Suprapubic skin (tissue), 4 donors: ENCODE measurements at regions not wholly inside any gene's neighbourhood (a gene's known extent, or its start where the extent isn't known, plus 50 kb on each side); places are given as distances from the start of the nearest gene placed in this dataset.

Source experiments
- DNase-seq, 2 donors: peaks; one replicate each; pipeline ENCODE4 v3.0.0-alpha.2; 2019; ENCODE audit warnings: low spot score in 2 of 2
- H3K27ac ChIP-seq: fragments of 200-600 bp; sonication (generic); one replicate; pipeline ENCODE4 v1.5.1; 2019
- H3K27me3 ChIP-seq: fragments of 200-600 bp; sonication (generic); one replicate; pipeline ENCODE4 v1.5.1; 2019
- H3K36me3 ChIP-seq: fragments of 200-600 bp; sonication (generic); one replicate; pipeline ENCODE4 v1.5.1; 2019
- H3K4me1 ChIP-seq: fragments of 200-600 bp; sonication (generic); one replicate; pipeline ENCODE4 v1.5.1; 2019
- H3K4me3 ChIP-seq: fragments of 200-600 bp; sonication (generic); one replicate; pipeline ENCODE4 v1.5.1; 2019; ENCODE audit warnings: mild to moderate bottlenecking
- H3K9me3 ChIP-seq: fragments of 200-600 bp; sonication (generic); one replicate; pipeline ENCODE4 v1.5.1; 2019
- CTCF ChIP-seq, 2 donors: fragments of 200-600 bp in 1 of 2; fragments of 450-650 bp in 1 of 2; sonication (generic) in 1 of 2; IDR thresholded peaks; one replicate each; pipeline ENCODE4 v1.5.1; 2016 to 2019; ENCODE audit warnings: antibody characterized with exemption in 2 of 2, mild to moderate bottlenecking in 1 of 2, moderate library complexity in 1 of 2
- EP300 ChIP-seq: sonication (generic); formaldehyde crosslinking; IDR thresholded peaks from one replicate; pipeline ENCODE4 v1.6.1; 2017; ENCODE audit warnings: antibody characterized with exemption
- POLR2A ChIP-seq, 2 donors: fragments of 450-650 bp; IDR thresholded peaks; one replicate each; pipeline ENCODE4 v1.6.1; 2017; ENCODE audit warnings: antibody characterized with exemption in 2 of 2, mild to moderate bottlenecking in 2 of 2, moderate library complexity in 2 of 2
- POLR2AphosphoS5 ChIP-seq, 3 donors: sonication (generic); formaldehyde crosslinking; IDR thresholded peaks; one replicate each; pipeline ENCODE4 v1.6.1; 2017; ENCODE audit warnings: antibody characterized with exemption in 3 of 3
- WGBS: methylation state at CpG from one replicate; pipeline ENCODE4 v1.1.5; 2018; 5-methylcytosine and 5-hydroxymethylcytosine counted together

- Histone ChIP-seq H3K36me3 (no peaks in the 10 kb centered on the region), H3K27me3 (no peaks in the 10 kb centered on the region), H3K27ac (no peak overlapping the region), H3K4me1 (no peaks in the 10 kb centered on the region), H3K9me3 (no peaks in the 10 kb centered on the region), H3K4me3 (no peak overlapping the region)
- no peak for DNase-seq
- WGBS: 49% methylated on average over 4 of the region's 4 CpGs
- no peak for TF ChIP-seq POLR2AphosphoS5 (IDR thresholded peaks at IDR 0.05)
- TF ChIP-seq EP300: no peak
- TF ChIP-seq POLR2A (IDR thresholded peaks at IDR 0.05): no peak
- TF ChIP-seq CTCF (IDR thresholded peaks at IDR 0.05): no peak
Measured at GRCh38 chr1:218123968-218124367, 161.1 kb upstream of the RRP15 start.

GRCh38 chr1:218135371-218135770 lies 149.7 kb upstream of the RRP15 start:
- H3K4me1 ChIP-seq: no peaks in the 10 kb centered on the region
- DNase-seq: no peak
- H3K9me3 ChIP-seq: no peaks in the 10 kb centered on the region
- H3K4me3 ChIP-seq: no peak overlapping the region
- 79% methylated on average over 6 of the region's 6 CpGs for WGBS
- no peaks in the 10 kb centered on the region for H3K36me3 ChIP-seq
- no peak overlapping the region for H3K27ac ChIP-seq
- no peaks in the 10 kb centered on the region for H3K27me3 ChIP-seq
- TF ChIP-seq POLR2AphosphoS5 (IDR thresholded peaks at IDR 0.05): no peak
- no peak for TF ChIP-seq CTCF (IDR thresholded peaks at IDR 0.05)
- no peak for TF ChIP-seq POLR2A (IDR thresholded peaks at IDR 0.05)
- TF ChIP-seq EP300: no peak

- Histone ChIP-seq H3K9me3 (peaks cover 7% of the 10 kb centered on the region), H3K4me1 (no peaks in the 10 kb centered on the region), H3K4me3 (no peak overlapping the region), H3K27me3 (no peaks in the 10 kb centered on the region), H3K27ac (no peak overlapping the region), H3K36me3 (no peaks in the 10 kb centered on the region)
- 75% methylated on average over 4 of the region's 4 CpGs for WGBS
- TF ChIP-seq POLR2A (IDR thresholded peaks at IDR 0.05) (no peak), CTCF (IDR thresholded peaks at IDR 0.05) (no peak), EP300 (no peak), POLR2AphosphoS5 (IDR thresholded peaks at IDR 0.05) (no peak)
- no peak for DNase-seq
Measured at GRCh38 chr1:218139761-218140160, 145.3 kb upstream of the RRP15 start.

DNA sequence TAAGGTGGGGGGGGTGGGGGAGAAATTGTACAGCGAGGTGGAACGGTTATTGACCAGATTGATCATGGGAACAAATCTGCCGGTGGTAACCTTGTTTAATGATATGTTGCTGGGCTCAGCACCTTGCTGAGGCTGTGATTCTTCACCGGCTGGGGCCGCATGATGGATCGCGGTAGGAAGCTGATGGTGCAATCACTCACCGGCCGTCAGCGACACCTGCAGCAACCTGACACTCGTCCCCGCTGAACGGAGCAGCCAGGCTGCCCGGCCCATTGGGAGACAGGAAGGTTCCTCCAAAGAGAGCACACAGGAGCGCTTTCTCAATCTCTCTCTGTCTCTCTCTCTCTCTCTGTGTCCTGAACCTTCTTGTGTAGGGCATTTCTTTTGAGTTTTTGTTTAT lies 128.5 kb upstream of the RRP15 start:
- H3K4me3 ChIP-seq: no peak overlapping the region
- no peaks in the 10 kb centered on the region for H3K4me1 ChIP-seq
- DNase-seq: no peak
- no peaks in the 10 kb centered on the region for H3K9me3 ChIP-seq
- peaks cover 49% of the 10 kb centered on the region for H3K27me3 ChIP-seq
- H3K27ac ChIP-seq: no peak overlapping the region
- no peak for TF ChIP-seq EP300
- no peaks in the 10 kb centered on the region for H3K36me3 ChIP-seq
- WGBS: 6% methylated on average over 15 of the region's 15 CpGs

DNA sequence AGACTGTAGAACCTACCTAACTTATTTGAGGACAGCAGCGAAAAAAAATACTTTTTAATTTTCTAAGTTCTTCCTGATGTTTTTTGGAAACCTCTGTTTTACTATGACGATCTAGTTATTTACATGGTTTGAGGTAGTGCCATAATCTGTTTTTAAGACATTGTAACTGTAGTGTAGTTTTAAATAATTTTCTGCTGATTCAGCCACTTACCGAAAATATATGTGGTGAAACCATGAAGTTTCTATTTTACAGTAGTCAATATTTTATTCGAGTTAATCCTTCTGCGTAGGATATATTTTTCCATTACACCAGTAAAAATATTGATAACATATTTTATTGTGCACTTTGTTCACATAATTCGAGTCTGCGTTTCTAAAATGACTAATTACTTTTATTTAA lies 121.7 kb upstream of the RRP15 start:
- Histone ChIP-seq H3K36me3 (no peaks in the 10 kb centered on the region), H3K27me3 (peaks cover 94% of the 10 kb centered on the region), H3K4me1 (peaks cover 22% of the 10 kb centered on the region), H3K27ac (no peak overlapping the region), H3K4me3 (no peak overlapping the region), H3K9me3 (no peaks in the 10 kb centered on the region)
- DNase-seq: no peak
- 62% methylated on average over 7 of the region's 7 CpGs for WGBS
- TF ChIP-seq POLR2A (IDR thresholded peaks at IDR 0.05): no peak

- Histone ChIP-seq H3K9me3 (no peaks in the 10 kb centered on the region), H3K4me1 (peaks cover 22% of the 10 kb centered on the region), H3K27me3 (peaks cover 97% of the 10 kb centered on the region), H3K36me3 (no peaks in the 10 kb centered on the region), H3K4me3 (peak overlapping the region; percentile 62), H3K27ac (peak overlapping the region; percentile 23)
- TF ChIP-seq CTCF (IDR thresholded peaks at IDR 0.05) (no peak), EP300 (no peak), POLR2AphosphoS5 (IDR thresholded peaks at IDR 0.05) (no peak), POLR2A (IDR thresholded peaks at IDR 0.05) (no peak)
- WGBS: 2% methylated on average over 28 of the region's 68 CpGs
- DNase-seq: no peak
Measured at GRCh38 chr1:218164111-218164929, 120.8 kb upstream of the RRP15 start.
